CD14-positive monocyte (primary cell): ENCODE measurements at regions not wholly inside any gene's neighbourhood (a gene's known extent, or its start where the extent isn't known, plus 50 kb on each side); places are given as distances from the start of the nearest gene placed in this dataset.

Source experiments
- DNase-seq, 3 donors: peaks; one replicate each; pipeline ENCODE4 v3.0.0-alpha.2; 2011 to 2022
- H2AFZ ChIP-seq: 2 replicates; pipeline ENCODE4 v1.6.0; 2012; ENCODE audit warnings: mild to moderate bottlenecking, low read depth, low read length, inconsistent platforms; ENCODE audit not compliant: insufficient read depth, poor library complexity, severe bottlenecking
- H3K27ac ChIP-seq, 2 donors: 1 replicate in 1 of 2; 2 replicates in 1 of 2; pipeline ENCODE4 v1.5.1; 2012 to 2013; ENCODE audit warnings: low read length in 2 of 2, control low read depth in 1 of 2, inconsistent platforms in 1 of 2, low read depth in 1 of 2, mild to moderate bottlenecking in 1 of 2
- H3K27me3 ChIP-seq, 2 donors: one replicate each; pipeline versions ENCODE4 v1.6.0 to v1.6.1; 2011 to 2013; ENCODE audit warnings: low read length in 2 of 2; ENCODE audit not compliant: control insufficient read depth in 2 of 2, insufficient read depth in 2 of 2
- H3K36me3 ChIP-seq, 2 donors: replicated peaks in 1 of 2; 1 replicate in 1 of 2; 2 replicates in 1 of 2; pipeline versions ENCODE4 v1.5.1 to v1.6.1; 2012 to 2013; ENCODE audit warnings: low read length in 2 of 2, control low read depth in 1 of 2, inconsistent platforms in 1 of 2, mild to moderate bottlenecking in 1 of 2; ENCODE audit not compliant: insufficient read depth in 2 of 2, control insufficient read depth in 1 of 2
- H3K4me1 ChIP-seq, 2 donors: 1 replicate in 1 of 2; 2 replicates in 1 of 2; pipeline versions ENCODE4 v1.5.1 to v1.6.1; 2012 to 2013; ENCODE audit warnings: low read length in 2 of 2, control low read depth in 1 of 2, inconsistent platforms in 1 of 2, mild to moderate bottlenecking in 1 of 2, moderate library complexity in 1 of 2; ENCODE audit not compliant: insufficient read depth in 2 of 2, control insufficient read depth in 1 of 2
- H3K4me2 ChIP-seq: replicated peaks from 2 replicates; pipeline ENCODE3; 2012; ENCODE audit warnings: low read length, moderate library complexity, mild to moderate bottlenecking; ENCODE audit not compliant: poor library complexity, severe bottlenecking; ENCODE audit errors: extremely low read depth
- H3K4me3 ChIP-seq, 3 experiments: fragments of 200-600 bp in 1 of 3; sonication (generic) in 1 of 3; replicated peaks in 1 of 3; 1 replicate in 2 of 3; 2 replicates in 1 of 3; pipeline ENCODE4 v1.5.1; 2011 to 2013; ENCODE audit warnings: low read length in 3 of 3, mild to moderate bottlenecking in 3 of 3, control low read depth in 2 of 3, low read depth in 2 of 3, inconsistent platforms in 1 of 3, moderate library complexity in 1 of 3
- H3K79me2 ChIP-seq: 2 replicates; pipeline ENCODE4 v1.6.0; 2012; ENCODE audit warnings: mild to moderate bottlenecking, control low read depth, inconsistent platforms, low read length, moderate library complexity; ENCODE audit not compliant: insufficient read depth
- H3K9ac ChIP-seq: 2 replicates; pipeline ENCODE4 v1.6.0; 2017; ENCODE audit warnings: low read length, mild to moderate bottlenecking; ENCODE audit not compliant: insufficient read depth, poor library complexity, severe bottlenecking
- H3K9me3 ChIP-seq, 2 donors: replicated peaks in 1 of 2; 1 replicate in 1 of 2; 2 replicates in 1 of 2; pipeline versions ENCODE4 v1.5.1 to v1.6.1; 2012 to 2013; ENCODE audit warnings: low read length in 2 of 2, control low read depth in 1 of 2; ENCODE audit not compliant: control insufficient read depth in 1 of 2, insufficient read depth in 1 of 2
- H4K20me1 ChIP-seq: 2 replicates; pipeline ENCODE4 v1.6.0; 2012; ENCODE audit warnings: mild to moderate bottlenecking, low read length, control low read depth, moderate library complexity; ENCODE audit not compliant: insufficient read depth
- H3K27ac Mint-ChIP-seq, 7 donors: one replicate each; pipeline ENCODE4 v1.8.0; 2020; ENCODE audit warnings: mild to moderate bottlenecking in 7 of 7, mixed read lengths in 7 of 7, moderate library complexity in 6 of 7, inconsistent platforms in 2 of 7
- H3K27me3 Mint-ChIP-seq, 3 donors: one replicate each; pipeline ENCODE4 v1.8.0; 2021 to 2022; ENCODE audit warnings: low read depth in 3 of 3, mild to moderate bottlenecking in 3 of 3, mixed read lengths in 3 of 3, moderate library complexity in 3 of 3, inconsistent platforms in 1 of 3
- H3K36me3 Mint-ChIP-seq, 2 donors: one replicate each; pipeline ENCODE4 v1.8.0; 2020; ENCODE audit warnings: mixed read lengths in 2 of 2, inconsistent platforms in 1 of 2, mild to moderate bottlenecking in 1 of 2
- H3K4me1 Mint-ChIP-seq: one replicate; pipeline ENCODE4 v1.8.0; 2020; ENCODE audit warnings: mild to moderate bottlenecking, mixed read lengths
- H3K4me3 Mint-ChIP-seq, 2 donors: one replicate each; pipeline ENCODE4 v1.8.0; 2020; ENCODE audit warnings: mild to moderate bottlenecking in 2 of 2, mixed read lengths in 2 of 2, moderate library complexity in 1 of 2
- H3K9me3 Mint-ChIP-seq, 7 donors: one replicate each; pipeline ENCODE4 v1.8.0; 2020 to 2022; ENCODE audit warnings: mixed read lengths in 7 of 7, mild to moderate bottlenecking in 6 of 7, moderate library complexity in 6 of 7, inconsistent platforms in 2 of 7
- WGBS: methylation state at CpG from one replicate; pipeline ENCODE4 v1.1.5; 2013; ENCODE audit warnings: missing lambda C conversion rate; ENCODE audit not compliant: insufficient coverage; 5-methylcytosine and 5-hydroxymethylcytosine counted together
- intact Hi-C, 2 donors: fragments of 100-400 bp; cut with micrococcal nuclease; formaldehyde crosslinking; loops; one replicate each; pipeline versions ENCODE4 v1.15.0 to v1.15.1; 2023
- TF ChIP-seq, protein P1 (sequence below): fragments of 200-600 bp; IDR thresholded peaks from one replicate; pipeline ENCODE4 v1.8.0; 2022; ENCODE audit warnings: antibody characterized with exemption, mild to moderate bottlenecking

GRCh38 chr9:90974016-90974415, 172.4 kb downstream of the SYK start:
- no peak overlapping the region for H3K27ac ChIP-seq
- no peaks in the 10 kb centered on the region for H3K9me3 ChIP-seq
- H3K4me3 Mint-ChIP-seq, result no peak overlapping the region
- H4K20me1 ChIP-seq, result no peaks in the 10 kb centered on the region
- peaks cover 0 to 6% (median 2%) of the 10 kb centered on the region in 3 donors for H3K27me3 Mint-ChIP-seq
- no peaks in the 10 kb centered on the region for H3K9me3 Mint-ChIP-seq
- H3K4me2 ChIP-seq, result no peak overlapping the region
- no peaks in the 10 kb centered on the region for H3K36me3 Mint-ChIP-seq
- no peak for DNase-seq
- no peaks in the 10 kb centered on the region for H3K4me1 ChIP-seq
- no CpG with 5 or more reads among the region's 5 CpGs for WGBS
- H2AFZ ChIP-seq, result no peak overlapping the region
- H3K4me1 Mint-ChIP-seq, result no peaks in the 10 kb centered on the region
- TF ChIP-seq, protein P1, sequence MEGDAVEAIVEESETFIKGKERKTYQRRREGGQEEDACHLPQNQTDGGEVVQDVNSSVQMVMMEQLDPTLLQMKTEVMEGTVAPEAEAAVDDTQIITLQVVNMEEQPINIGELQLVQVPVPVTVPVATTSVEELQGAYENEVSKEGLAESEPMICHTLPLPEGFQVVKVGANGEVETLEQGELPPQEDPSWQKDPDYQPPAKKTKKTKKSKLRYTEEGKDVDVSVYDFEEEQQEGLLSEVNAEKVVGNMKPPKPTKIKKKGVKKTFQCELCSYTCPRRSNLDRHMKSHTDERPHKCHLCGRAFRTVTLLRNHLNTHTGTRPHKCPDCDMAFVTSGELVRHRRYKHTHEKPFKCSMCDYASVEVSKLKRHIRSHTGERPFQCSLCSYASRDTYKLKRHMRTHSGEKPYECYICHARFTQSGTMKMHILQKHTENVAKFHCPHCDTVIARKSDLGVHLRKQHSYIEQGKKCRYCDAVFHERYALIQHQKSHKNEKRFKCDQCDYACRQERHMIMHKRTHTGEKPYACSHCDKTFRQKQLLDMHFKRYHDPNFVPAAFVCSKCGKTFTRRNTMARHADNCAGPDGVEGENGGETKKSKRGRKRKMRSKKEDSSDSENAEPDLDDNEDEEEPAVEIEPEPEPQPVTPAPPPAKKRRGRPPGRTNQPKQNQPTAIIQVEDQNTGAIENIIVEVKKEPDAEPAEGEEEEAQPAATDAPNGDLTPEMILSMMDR, result no peak
- H3K27me3 ChIP-seq, result no peaks in the 10 kb centered on the region
- no peak overlapping the region for H3K4me3 ChIP-seq
- no peaks in the 10 kb centered on the region for H3K36me3 ChIP-seq
- intact Hi-C loops, result no loop called here
- no peaks in the 10 kb centered on the region for H3K79me2 ChIP-seq
- H3K9ac ChIP-seq, result no peak overlapping the region
- no peak overlapping the region for H3K27ac Mint-ChIP-seq

- WGBS, result 63% methylated on average over 3 of the region's 9 CpGs
- H2AFZ ChIP-seq, result no peak overlapping the region
- no peak overlapping the region for H3K4me2 ChIP-seq
Observed at GRCh38 chr9:90974643-90975245, 173.1 kb downstream of the SYK start.

More at GRCh38 chr9:90974643-90975245, 173.1 kb downstream of the SYK start:
- intact Hi-C loops, result no loop called here
- no peaks in the 10 kb centered on the region for H3K4me1 Mint-ChIP-seq
- no peak overlapping the region for H3K27ac Mint-ChIP-seq
- peaks cover 0 to 5% (median 2%) of the 10 kb centered on the region in 3 donors for H3K27me3 Mint-ChIP-seq
- H3K27ac ChIP-seq, result no peak overlapping the region
- no peaks in the 10 kb centered on the region for H3K9me3 Mint-ChIP-seq
- H3K79me2 ChIP-seq, result no peaks in the 10 kb centered on the region
- H3K36me3 ChIP-seq, result no peaks in the 10 kb centered on the region
- H3K27me3 ChIP-seq, result no peaks in the 10 kb centered on the region
- H4K20me1 ChIP-seq, result no peaks in the 10 kb centered on the region
- no peak overlapping the region for H3K4me3 ChIP-seq
- no peak overlapping the region for H3K9ac ChIP-seq
- TF ChIP-seq, protein P1, result no peak
- DNase-seq, result no peak
- H3K9me3 ChIP-seq, result no peaks in the 10 kb centered on the region
- no peaks in the 10 kb centered on the region for H3K36me3 Mint-ChIP-seq
- H3K4me3 Mint-ChIP-seq, result no peak overlapping the region
- no peaks in the 10 kb centered on the region for H3K4me1 ChIP-seq
